ENCODE measurements at regions not wholly inside any gene's neighbourhood (a gene's known extent, or its start where the extent isn't known, plus 50 kb on each side); places are given as distances from the start of the nearest gene placed in this dataset.

- Histone ChIP-seq H3K4me1 (ENCODE audit: insufficient read depth, low read length) (no peaks in the 10 kb centered on the region), H3K27me3 (ENCODE audit: insufficient read depth, low read length, poor library complexity) (peaks cover 3% of the 10 kb centered on the region), H3K27ac (ENCODE audit: low read length) (no peak overlapping the region), H3K4me3 (ENCODE audit: low read depth in 1 of 2, low read length in 2 of 2) (no peak overlapping the region), H3K9ac (ENCODE audit: low read depth, low read length) (no peak overlapping the region), H3K36me3 (ENCODE audit: insufficient read depth, low read length) (no peaks in the 10 kb centered on the region), H2AFZ (ENCODE audit: low read depth, low read length) (no peak overlapping the region), H4K20me1 (ENCODE audit: insufficient read depth, low read length) (no peaks in the 10 kb centered on the region), H3K4me2 (ENCODE audit: insufficient read depth, low read length) (no peak overlapping the region), H3K9me3 (ENCODE audit: insufficient read depth, low read length, severe bottlenecking) (no peaks in the 10 kb centered on the region), H3K79me2 (ENCODE audit: insufficient read depth, low read length) (no peaks in the 10 kb centered on the region)
- DNase-seq (no peak), ATAC-seq (ENCODE audit: insufficient read depth, low read depth) (no peak)
- TF ChIP-seq CTCF (IDR thresholded peaks at IDR 0.05; ENCODE audit: borderline replicate concordance, extremely low read depth, low read length, poor library complexity, severe bottlenecking), result no peak
- no peak for TF ChIP-seq EZH2 (IDR thresholded peaks at IDR 0.05; ENCODE audit: borderline replicate concordance, low read depth, low read length, severe bottlenecking)
Observed at GRCh38 chr10:28386503-28386868, 83.6 kb upstream of the MPP7 start.

- H3K4me1 ChIP-seq (ENCODE audit: insufficient read depth, low read length), result no peaks in the 10 kb centered on the region
- H3K27ac ChIP-seq (ENCODE audit: low read length), result no peak overlapping the region
- DNase-seq (no peak), ATAC-seq (ENCODE audit: insufficient read depth, low read depth) (no peak)
- no peak overlapping the region for H3K9ac ChIP-seq (ENCODE audit: low read depth, low read length)
- H3K4me2 ChIP-seq (ENCODE audit: insufficient read depth, low read length), result no peak overlapping the region
- no peaks in the 10 kb centered on the region for H3K36me3 ChIP-seq (ENCODE audit: insufficient read depth, low read length)
- no peaks in the 10 kb centered on the region for H4K20me1 ChIP-seq (ENCODE audit: insufficient read depth, low read length)
- no peaks in the 10 kb centered on the region for H3K79me2 ChIP-seq (ENCODE audit: insufficient read depth, low read length)
- H2AFZ ChIP-seq (ENCODE audit: low read depth, low read length), result no peak overlapping the region
- H3K9me3 ChIP-seq (ENCODE audit: insufficient read depth, low read length, severe bottlenecking), result no peaks in the 10 kb centered on the region
- peaks cover 2% of the 10 kb centered on the region for H3K27me3 ChIP-seq (ENCODE audit: insufficient read depth, low read length, poor library complexity)
- no peak for TF ChIP-seq CTCF (IDR thresholded peaks at IDR 0.05; ENCODE audit: borderline replicate concordance, extremely low read depth, low read length, poor library complexity, severe bottlenecking)
- no peak for TF ChIP-seq EZH2 (IDR thresholded peaks at IDR 0.05; ENCODE audit: borderline replicate concordance, low read depth, low read length, severe bottlenecking)
- H3K4me3 ChIP-seq (ENCODE audit: low read depth in 1 of 2, low read length in 2 of 2), result no peak overlapping the region
Observed at GRCh38 chr10:28387140-28387539, 84.3 kb upstream of the MPP7 start.

- Histone ChIP-seq H3K79me2 (ENCODE audit: insufficient read depth, low read length) (no peaks in the 10 kb centered on the region), H3K4me1 (ENCODE audit: insufficient read depth, low read length) (peaks cover 3% of the 10 kb centered on the region; the same call in 1 of the 2 replicates), H3K4me2 (ENCODE audit: insufficient read depth, low read length) (no peak overlapping the region), H3K27me3 (ENCODE audit: insufficient read depth, low read length, poor library complexity) (no peaks in the 10 kb centered on the region), H3K4me3 (ENCODE audit: low read depth in 1 of 2, low read length in 2 of 2) (no peak overlapping the region), H4K20me1 (ENCODE audit: insufficient read depth, low read length) (no peaks in the 10 kb centered on the region), H3K36me3 (ENCODE audit: insufficient read depth, low read length) (no peaks in the 10 kb centered on the region), H3K27ac (ENCODE audit: low read length) (no peak overlapping the region), H2AFZ (ENCODE audit: low read depth, low read length) (no peak overlapping the region), H3K9me3 (ENCODE audit: insufficient read depth, low read length, severe bottlenecking) (no peaks in the 10 kb centered on the region), H3K9ac (ENCODE audit: low read depth, low read length) (no peak overlapping the region)
- no peak for DNase-seq
- TF ChIP-seq CTCF (IDR thresholded peaks at IDR 0.05; ENCODE audit: borderline replicate concordance, extremely low read depth, low read length, poor library complexity, severe bottlenecking) (no peak), EZH2 (IDR thresholded peaks at IDR 0.05; ENCODE audit: borderline replicate concordance, low read depth, low read length, severe bottlenecking) (no peak)
- ATAC-seq (ENCODE audit: insufficient read depth, low read depth), result no peak
Observed at GRCh38 chr10:28391283-28391682, 88.4 kb upstream of the MPP7 start.

Measured in DND-41 (cell line).